ENCODE measurements at regions not wholly inside any gene's neighbourhood (a gene's known extent, or its start where the extent isn't known, plus 50 kb on each side); places are given as distances from the start of the nearest gene placed in this dataset.
"Not testable (repeated sequence)": the region's sequence is repeated elsewhere in the genome, so short reads cannot be mapped to it uniquely, and the experiment has no call there.

- no peaks in the 10 kb centered on the region for H3K36me3 Mint-ChIP-seq
- H3K27ac Mint-ChIP-seq: no peak overlapping the region
- H3K9me3 Mint-ChIP-seq: peaks cover 3% of the 10 kb centered on the region
- no peak for DNase-seq (ENCODE audit: extremely low spot score, unreplicated experiment)
- H3K4me3 Mint-ChIP-seq: no peak overlapping the region
- H3K27me3 Mint-ChIP-seq: no peaks in the 10 kb centered on the region
- H3K4me1 Mint-ChIP-seq (ENCODE audit: unreplicated experiment): peaks cover 3% of the 10 kb centered on the region
- no peak for TF ChIP-seq CTCF (conservative IDR thresholded peaks at IDR 0.05)
Measured at GRCh38 chr7:81445462-81445861, 324.4 kb downstream of the HGF start.

GRCh38 chr7:81441750-81442149, 328.1 kb downstream of the HGF start:
- TF ChIP-seq CTCF (conservative IDR thresholded peaks at IDR 0.05): no peak
- Mint-ChIP-seq H3K27me3 (no peaks in the 10 kb centered on the region), H3K4me3 (no peak overlapping the region), H3K27ac (no peak overlapping the region), H3K9me3 (peaks cover 3% of the 10 kb centered on the region), H3K4me1 (ENCODE audit: unreplicated experiment) (peaks cover 3% of the 10 kb centered on the region), H3K36me3 (peaks cover 6% of the 10 kb centered on the region)
- DNase-seq (ENCODE audit: extremely low spot score, unreplicated experiment): no peak

GRCh38 chr7:81439591-81439990, 330.3 kb downstream of the HGF start:
- H3K9me3 Mint-ChIP-seq: peaks cover 11% of the 10 kb centered on the region
- no peak overlapping the region for H3K27ac Mint-ChIP-seq
- DNase-seq (ENCODE audit: extremely low spot score, unreplicated experiment): no peak
- peaks cover 6% of the 10 kb centered on the region for H3K36me3 Mint-ChIP-seq
- H3K27me3 Mint-ChIP-seq: no peaks in the 10 kb centered on the region
- H3K4me3 Mint-ChIP-seq: no peak overlapping the region
- H3K4me1 Mint-ChIP-seq (ENCODE audit: unreplicated experiment): no peaks in the 10 kb centered on the region
- TF ChIP-seq CTCF (conservative IDR thresholded peaks at IDR 0.05): no peak

- not testable (repeated sequence) for H3K27me3 Mint-ChIP-seq; H3K27ac Mint-ChIP-seq; DNase-seq (ENCODE audit: extremely low spot score, unreplicated experiment); H3K4me1 Mint-ChIP-seq (ENCODE audit: unreplicated experiment); H3K4me3 Mint-ChIP-seq; H3K36me3 Mint-ChIP-seq
- H3K9me3 Mint-ChIP-seq: peaks cover 11% of the 10 kb centered on the region
Measured at GRCh38 chr7:81437160-81437559, 332.7 kb downstream of the HGF start.

GRCh38 chr7:81433692-81434331, 336.0 kb downstream of the HGF start:
- DNase-seq (ENCODE audit: extremely low spot score, unreplicated experiment): no peak
- no peak overlapping the region for H3K27ac Mint-ChIP-seq
- no peak overlapping the region for H3K4me3 Mint-ChIP-seq
- TF ChIP-seq CTCF (conservative IDR thresholded peaks at IDR 0.05): no peak
- no peaks in the 10 kb centered on the region for H3K27me3 Mint-ChIP-seq
- H3K9me3 Mint-ChIP-seq: peaks cover 8% of the 10 kb centered on the region
- peaks cover 6% of the 10 kb centered on the region for H3K36me3 Mint-ChIP-seq
- H3K4me1 Mint-ChIP-seq (ENCODE audit: unreplicated experiment): peaks cover 14% of the 10 kb centered on the region

- TF ChIP-seq CTCF (conservative IDR thresholded peaks at IDR 0.05): no peak
- DNase-seq (ENCODE audit: extremely low spot score, unreplicated experiment): no peak
- Mint-ChIP-seq H3K4me3 (no peak overlapping the region), H3K27ac (no peak overlapping the region), H3K9me3 (peaks cover 8% of the 10 kb centered on the region), H3K4me1 (ENCODE audit: unreplicated experiment) (peaks cover 14% of the 10 kb centered on the region), H3K36me3 (peaks cover 6% of the 10 kb centered on the region), H3K27me3 (no peaks in the 10 kb centered on the region)
Measured at GRCh38 chr7:81433206-81433605, 336.6 kb downstream of the HGF start.

Data from type B pancreatic cell (in vitro differentiated cells).